Skeletal muscle tissue (tissue), 3 donors: ENCODE measurements at regions not wholly inside any gene's neighbourhood (a gene's known extent, or its start where the extent isn't known, plus 50 kb on each side); places are given as distances from the start of the nearest gene placed in this dataset.

Experiments used
- H3K27ac ChIP-seq: one replicate; pipeline ENCODE4 v1.7.0; 2013; ENCODE audit warnings: mild to moderate bottlenecking, low read depth, low read length, inconsistent platforms
- H3K27me3 ChIP-seq, 3 donors: one replicate each; pipeline ENCODE4 v1.7.0; 2013; ENCODE audit warnings: low read length in 3 of 3; ENCODE audit not compliant: control insufficient read depth in 3 of 3, insufficient read depth in 3 of 3
- H3K36me3 ChIP-seq, 3 donors: one replicate each; pipeline ENCODE4 v1.7.0; 2013; ENCODE audit warnings: low read length in 3 of 3; ENCODE audit not compliant: control insufficient read depth in 3 of 3, insufficient read depth in 3 of 3
- H3K4me1 ChIP-seq, 3 donors: one replicate each; pipeline ENCODE4 v1.7.0; 2013; ENCODE audit warnings: low read length in 3 of 3, mild to moderate bottlenecking in 3 of 3; ENCODE audit not compliant: control insufficient read depth in 3 of 3, insufficient read depth in 3 of 3
- H3K4me3 ChIP-seq, 3 donors: one replicate each; pipeline ENCODE4 v1.7.0; 2013; ENCODE audit warnings: low read length in 3 of 3
- H3K9ac ChIP-seq, 3 donors: one replicate each; pipeline ENCODE4 v1.7.0; 2013; ENCODE audit warnings: low read length in 3 of 3, mild to moderate bottlenecking in 3 of 3, moderate library complexity in 2 of 3, low read depth in 1 of 3
- H3K9me3 ChIP-seq, 3 donors: one replicate each; pipeline ENCODE4 v1.7.0; 2013; ENCODE audit warnings: low read length in 3 of 3; ENCODE audit not compliant: control insufficient read depth in 3 of 3
- donor health status: Osteomylitis.

- Histone ChIP-seq H3K36me3 (no peaks in the 10 kb centered on the region), H3K9ac (no peak overlapping the region), H3K4me1 (no peaks in the 10 kb centered on the region), H3K27me3 (no peaks in the 10 kb centered on the region), H3K27ac (no peak overlapping the region), H3K9me3 (peaks cover 13 to 24% (median 15%) of the 10 kb centered on the region in 3 donors), H3K4me3 (no peak overlapping the region)
Measured at GRCh38 chr2:89842180-89842908, 1150.9 kb downstream of the RPIA start.

DNA sequence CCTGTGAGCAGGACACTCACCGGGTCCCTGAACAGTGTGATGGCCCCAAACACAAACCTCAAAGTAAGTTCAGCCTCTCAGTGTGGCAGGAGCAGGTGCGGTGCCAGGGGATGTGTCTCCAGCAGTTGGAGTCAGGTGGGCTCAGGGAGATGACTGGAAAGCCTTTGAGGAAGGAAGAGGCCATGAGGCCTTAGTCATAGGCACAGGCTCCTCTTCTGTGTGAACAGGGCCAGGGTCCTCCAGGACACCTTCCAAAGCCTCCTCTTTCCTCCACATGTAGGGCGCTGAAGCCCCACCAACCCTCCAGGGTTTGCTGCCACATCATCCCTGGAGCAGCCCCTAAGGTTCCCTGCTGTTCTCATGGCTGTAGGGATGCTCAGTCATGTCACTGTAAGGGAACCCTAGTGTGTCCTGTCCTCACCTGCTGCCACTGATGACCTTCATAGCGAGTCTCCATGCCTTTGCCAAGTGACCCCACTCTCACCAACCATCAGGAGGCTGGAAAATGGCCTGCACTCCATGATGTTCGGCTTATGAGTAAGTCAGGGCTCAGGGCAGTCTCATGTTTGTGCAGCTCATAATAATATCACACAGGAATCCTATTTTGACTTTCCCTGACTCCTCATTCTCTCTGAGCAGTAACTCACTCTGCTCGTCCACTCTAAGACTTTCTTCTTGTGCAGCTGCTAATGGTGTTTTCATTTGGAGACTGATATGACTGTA lies 1152.9 kb downstream of the RPIA start:
- H3K36me3 ChIP-seq: no peaks in the 10 kb centered on the region
- no peak overlapping the region for H3K27ac ChIP-seq
- H3K9me3 ChIP-seq: peaks cover 4 to 5% (median 4%) of the 10 kb centered on the region in 3 donors
- H3K4me1 ChIP-seq: no peaks in the 10 kb centered on the region
- no peak overlapping the region for H3K9ac ChIP-seq
- no peaks in the 10 kb centered on the region for H3K27me3 ChIP-seq
- H3K4me3 ChIP-seq: no peak overlapping the region

- Histone ChIP-seq H3K4me3 (no peak overlapping the region), H3K27me3 (peaks cover 0 to 1% (median 1%) of the 10 kb centered on the region in 3 donors)
Measured at GRCh38 chr2:89845532-89845931, 1154.1 kb downstream of the RPIA start.

DNA sequence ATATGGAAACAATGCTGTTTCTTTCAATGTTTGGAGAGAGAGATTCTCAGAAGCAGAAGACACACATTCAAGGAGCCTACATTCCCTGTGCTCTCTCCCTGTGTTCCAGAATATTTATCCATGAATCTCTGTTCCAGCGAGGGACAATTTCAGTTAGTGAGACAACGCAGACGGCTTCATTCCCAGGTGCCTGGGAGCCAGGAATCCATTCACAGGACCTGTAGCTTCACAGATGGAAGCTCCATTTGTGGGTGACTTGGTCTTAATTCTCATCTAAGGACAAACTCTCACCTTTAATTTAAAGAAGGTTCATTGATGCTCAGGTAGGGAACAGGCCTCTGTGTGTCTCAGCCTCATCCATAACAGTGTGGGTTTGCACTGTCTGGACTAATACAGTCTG lies 1156.6 kb downstream of the RPIA start:
- Histone ChIP-seq H3K9me3 (no peaks in the 10 kb centered on the region), H3K9ac (no peak overlapping the region), H3K4me1 (no peaks in the 10 kb centered on the region), H3K36me3 (no peaks in the 10 kb centered on the region), H3K27ac (no peak overlapping the region), H3K4me3 (no peak overlapping the region), H3K27me3 (peaks cover 0 to 12% (median 6%) of the 10 kb centered on the region in 3 donors)

More at GRCh38 chr2:89845532-89845931, 1154.1 kb downstream of the RPIA start:
- no peak overlapping the region for H3K27ac ChIP-seq
- H3K9ac ChIP-seq: no peak overlapping the region
- no peaks in the 10 kb centered on the region for H3K36me3 ChIP-seq
- peaks cover 0 to 4% (median 4%) of the 10 kb centered on the region in 3 donors for H3K9me3 ChIP-seq
- H3K4me1 ChIP-seq: no peaks in the 10 kb centered on the region

GRCh38 chr2:89848763-89849368 lies 1157.4 kb downstream of the RPIA start:
- no peak overlapping the region for H3K27ac ChIP-seq
- no peak overlapping the region for H3K4me3 ChIP-seq
- no peaks in the 10 kb centered on the region for H3K9me3 ChIP-seq
- peaks cover 0 to 12% (median 6%) of the 10 kb centered on the region in 3 donors for H3K27me3 ChIP-seq
- H3K36me3 ChIP-seq: no peaks in the 10 kb centered on the region
- no peak overlapping the region for H3K9ac ChIP-seq
- H3K4me1 ChIP-seq: no peaks in the 10 kb centered on the region

- no peaks in the 10 kb centered on the region for H3K4me1 ChIP-seq
- no peaks in the 10 kb centered on the region for H3K9me3 ChIP-seq
- no peak overlapping the region for H3K4me3 ChIP-seq
- H3K27ac ChIP-seq: no peak overlapping the region
- no peaks in the 10 kb centered on the region for H3K36me3 ChIP-seq
- H3K9ac ChIP-seq: no peak overlapping the region
- H3K27me3 ChIP-seq: peaks cover 0 to 12% (median 6%) of the 10 kb centered on the region in 3 donors
Measured at GRCh38 chr2:89849731-89850130, 1158.3 kb downstream of the RPIA start.

DNA sequence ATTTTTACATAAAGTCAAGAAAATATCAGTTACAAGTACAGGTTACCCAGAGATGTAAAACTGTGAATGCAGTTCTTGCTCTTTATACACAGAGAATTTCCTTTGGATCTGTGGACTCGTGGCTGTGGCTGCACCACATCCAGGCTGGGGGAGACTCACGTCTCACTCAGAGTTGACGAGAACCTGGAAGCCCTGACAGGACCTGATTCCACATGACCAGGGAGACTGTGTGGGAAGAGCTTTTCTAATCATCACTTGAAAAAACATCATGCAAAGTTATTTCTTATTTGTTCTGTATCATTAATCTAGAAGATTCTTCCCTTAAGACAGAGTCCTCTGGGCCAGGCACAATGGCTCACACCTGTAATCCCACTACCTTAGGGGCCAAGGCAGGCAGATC lies 1159.0 kb downstream of the RPIA start:
- Histone ChIP-seq H3K9me3 (no peaks in the 10 kb centered on the region), H3K27me3 (peaks cover 0 to 12% (median 6%) of the 10 kb centered on the region in 3 donors), H3K27ac (no peak overlapping the region), H3K4me3 (no peak overlapping the region), H3K4me1 (no peaks in the 10 kb centered on the region), H3K36me3 (no peaks in the 10 kb centered on the region), H3K9ac (no peak overlapping the region)

DNA sequence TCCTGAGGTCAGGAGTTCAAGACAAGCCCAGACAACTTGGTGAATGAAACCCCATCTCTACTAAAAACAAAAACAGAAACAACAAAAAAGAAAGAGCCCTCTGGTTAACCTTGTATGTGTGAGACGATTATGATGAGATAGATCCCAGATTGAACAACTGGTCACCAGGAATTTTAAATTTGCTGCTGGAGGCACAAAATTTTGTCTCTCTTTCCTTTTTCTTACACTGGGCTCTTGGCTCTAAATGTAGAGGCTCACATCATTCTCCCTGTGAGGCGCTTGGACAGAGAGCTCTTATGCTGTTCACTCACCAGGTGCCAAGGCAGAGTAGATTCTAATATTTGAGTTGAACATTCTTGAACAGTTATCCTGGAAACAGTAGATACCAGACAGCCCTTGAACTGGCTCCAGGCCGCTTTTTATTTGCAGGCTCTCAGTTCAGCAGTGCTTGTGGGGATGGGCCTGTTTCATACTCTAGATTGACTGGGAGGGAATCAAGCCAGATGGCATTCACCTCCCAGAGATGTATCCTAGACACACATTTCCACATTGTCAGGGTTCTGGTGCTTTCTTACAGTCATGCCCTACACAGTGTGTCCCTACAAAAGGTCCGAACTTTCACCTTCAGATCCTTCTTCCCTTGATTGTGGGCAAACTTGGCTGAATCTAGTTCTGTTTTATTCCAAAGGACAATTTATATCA lies 1159.6 kb downstream of the RPIA start:
- no peak overlapping the region for H3K27ac ChIP-seq
- no peak overlapping the region for H3K4me3 ChIP-seq
- H3K4me1 ChIP-seq: no peaks in the 10 kb centered on the region
- no peaks in the 10 kb centered on the region for H3K36me3 ChIP-seq
- no peak overlapping the region for H3K9ac ChIP-seq
- H3K27me3 ChIP-seq: peaks cover 0 to 12% (median 6%) of the 10 kb centered on the region in 3 donors
- H3K9me3 ChIP-seq: no peaks in the 10 kb centered on the region

DNA sequence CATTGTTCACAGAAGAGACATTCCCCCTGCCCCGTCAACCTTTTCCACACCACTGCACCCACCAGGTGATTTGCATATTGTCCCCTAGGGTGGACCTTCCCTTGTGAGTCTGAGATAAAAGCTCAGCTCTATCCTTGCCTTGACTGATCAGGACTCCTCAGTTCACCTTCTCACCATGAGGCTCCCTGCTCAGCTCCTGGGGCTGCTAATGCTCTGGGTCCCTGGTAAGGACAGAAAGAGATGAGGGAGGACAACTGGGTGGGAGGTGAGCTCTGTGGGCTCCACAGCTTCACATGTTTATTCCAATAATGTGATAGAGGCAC lies 1160.1 kb downstream of the RPIA start:
- H3K9ac ChIP-seq: no peak overlapping the region
- H3K9me3 ChIP-seq: no peaks in the 10 kb centered on the region
- H3K27ac ChIP-seq: no peak overlapping the region
- no peaks in the 10 kb centered on the region for H3K4me1 ChIP-seq
- no peaks in the 10 kb centered on the region for H3K36me3 ChIP-seq
- peaks cover 0 to 12% (median 6%) of the 10 kb centered on the region in 3 donors for H3K27me3 ChIP-seq
- no peak overlapping the region for H3K4me3 ChIP-seq
